Testis (tissue), 2 donors: ENCODE measurements at regions not wholly inside any gene's neighbourhood (a gene's known extent, or its start where the extent isn't known, plus 50 kb on each side); places are given as distances from the start of the nearest gene placed in this dataset.

ENCODE experiments used
- POLR2A ChIP-seq: fragments of 450-650 bp; IDR thresholded peaks from one replicate; pipeline ENCODE4 v1.6.1; 2017; ENCODE audit warnings: antibody characterized with exemption, mild to moderate bottlenecking, moderate library complexity
- TF ChIP-seq, protein P1 (sequence below), 3 experiments: fragments of 450-650 bp in 2 of 3; fragments of 200-600 bp in 1 of 3; sonication (generic) in 1 of 3; IDR thresholded peaks; one replicate each; pipeline ENCODE4 v1.5.1; 2016 to 2019; ENCODE audit warnings: antibody characterized with exemption in 3 of 3, mild to moderate bottlenecking in 2 of 3, moderate library complexity in 1 of 3

GRCh38 chr2:71800851-71801250 lies 346.8 kb downstream of the CYP26B1 start:
- no peak for TF ChIP-seq POLR2A
- TF ChIP-seq, protein P1, sequence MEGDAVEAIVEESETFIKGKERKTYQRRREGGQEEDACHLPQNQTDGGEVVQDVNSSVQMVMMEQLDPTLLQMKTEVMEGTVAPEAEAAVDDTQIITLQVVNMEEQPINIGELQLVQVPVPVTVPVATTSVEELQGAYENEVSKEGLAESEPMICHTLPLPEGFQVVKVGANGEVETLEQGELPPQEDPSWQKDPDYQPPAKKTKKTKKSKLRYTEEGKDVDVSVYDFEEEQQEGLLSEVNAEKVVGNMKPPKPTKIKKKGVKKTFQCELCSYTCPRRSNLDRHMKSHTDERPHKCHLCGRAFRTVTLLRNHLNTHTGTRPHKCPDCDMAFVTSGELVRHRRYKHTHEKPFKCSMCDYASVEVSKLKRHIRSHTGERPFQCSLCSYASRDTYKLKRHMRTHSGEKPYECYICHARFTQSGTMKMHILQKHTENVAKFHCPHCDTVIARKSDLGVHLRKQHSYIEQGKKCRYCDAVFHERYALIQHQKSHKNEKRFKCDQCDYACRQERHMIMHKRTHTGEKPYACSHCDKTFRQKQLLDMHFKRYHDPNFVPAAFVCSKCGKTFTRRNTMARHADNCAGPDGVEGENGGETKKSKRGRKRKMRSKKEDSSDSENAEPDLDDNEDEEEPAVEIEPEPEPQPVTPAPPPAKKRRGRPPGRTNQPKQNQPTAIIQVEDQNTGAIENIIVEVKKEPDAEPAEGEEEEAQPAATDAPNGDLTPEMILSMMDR (IDR thresholded peaks at IDR 0.05): no peak
